ENCODE measurements at regions not wholly inside any gene's neighbourhood (a gene's known extent, or its start where the extent isn't known, plus 50 kb on each side); places are given as distances from the start of the nearest gene placed in this dataset.

DNA sequence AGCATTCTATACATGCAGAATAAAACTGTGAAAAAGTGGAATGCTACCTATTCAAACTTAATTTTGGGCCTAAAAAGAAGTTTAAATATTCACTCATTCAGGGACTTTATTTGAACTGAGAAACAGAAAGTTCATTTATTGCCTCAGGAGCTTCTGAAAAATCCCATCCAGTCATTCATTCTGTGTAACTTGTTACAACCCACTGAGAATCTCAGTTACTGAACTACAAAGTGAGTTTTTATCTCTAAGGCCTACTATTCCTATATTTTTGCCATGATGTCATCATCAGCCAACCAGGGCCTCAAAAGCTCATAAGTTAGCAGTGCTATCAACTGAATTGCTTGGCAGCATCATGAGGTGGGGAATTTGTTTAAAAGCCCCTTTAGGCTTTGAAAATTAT, 98.0 kb upstream of the BOC start:
- no peaks in the 10 kb centered on the region for H3K27me3 ChIP-seq (ENCODE audit: control insufficient read depth, insufficient read depth, low read length)
- H3K9me3 ChIP-seq (ENCODE audit: control insufficient read depth, insufficient read depth, low read length) = no peaks in the 10 kb centered on the region
- intact Hi-C loops (cut with micrococcal nuclease) = no loop called here
- TF ChIP-seq, protein P1, sequence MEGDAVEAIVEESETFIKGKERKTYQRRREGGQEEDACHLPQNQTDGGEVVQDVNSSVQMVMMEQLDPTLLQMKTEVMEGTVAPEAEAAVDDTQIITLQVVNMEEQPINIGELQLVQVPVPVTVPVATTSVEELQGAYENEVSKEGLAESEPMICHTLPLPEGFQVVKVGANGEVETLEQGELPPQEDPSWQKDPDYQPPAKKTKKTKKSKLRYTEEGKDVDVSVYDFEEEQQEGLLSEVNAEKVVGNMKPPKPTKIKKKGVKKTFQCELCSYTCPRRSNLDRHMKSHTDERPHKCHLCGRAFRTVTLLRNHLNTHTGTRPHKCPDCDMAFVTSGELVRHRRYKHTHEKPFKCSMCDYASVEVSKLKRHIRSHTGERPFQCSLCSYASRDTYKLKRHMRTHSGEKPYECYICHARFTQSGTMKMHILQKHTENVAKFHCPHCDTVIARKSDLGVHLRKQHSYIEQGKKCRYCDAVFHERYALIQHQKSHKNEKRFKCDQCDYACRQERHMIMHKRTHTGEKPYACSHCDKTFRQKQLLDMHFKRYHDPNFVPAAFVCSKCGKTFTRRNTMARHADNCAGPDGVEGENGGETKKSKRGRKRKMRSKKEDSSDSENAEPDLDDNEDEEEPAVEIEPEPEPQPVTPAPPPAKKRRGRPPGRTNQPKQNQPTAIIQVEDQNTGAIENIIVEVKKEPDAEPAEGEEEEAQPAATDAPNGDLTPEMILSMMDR (IDR thresholded peaks at IDR 0.05) = no peak
- H3K27me3 Mint-ChIP-seq (ENCODE audit: low read depth in 2 of 2) = no peaks in the 10 kb centered on the region
- no peaks in the 10 kb centered on the region for H3K36me3 Mint-ChIP-seq
- ATAC-seq = no peak
- no peak overlapping the region for H3K27ac ChIP-seq (ENCODE audit: low read length)
- no peak for DNase-seq
- H3K9me3 Mint-ChIP-seq = no peaks in the 10 kb centered on the region
- no peaks in the 10 kb centered on the region for H3K4me1 ChIP-seq (ENCODE audit: control insufficient read depth, insufficient read depth, low read length)
- no peaks in the 10 kb centered on the region for H3K36me3 ChIP-seq (ENCODE audit: control insufficient read depth, insufficient read depth, low read length)
- H3K4me1 Mint-ChIP-seq = peaks cover 10 to 11% of the 10 kb centered on the region in 2 donors
- H3K27ac Mint-ChIP-seq = no peak overlapping the region
- no peak overlapping the region for H3K4me3 Mint-ChIP-seq
- no peak overlapping the region for H3K4me3 ChIP-seq (ENCODE audit: low read length)

DNA sequence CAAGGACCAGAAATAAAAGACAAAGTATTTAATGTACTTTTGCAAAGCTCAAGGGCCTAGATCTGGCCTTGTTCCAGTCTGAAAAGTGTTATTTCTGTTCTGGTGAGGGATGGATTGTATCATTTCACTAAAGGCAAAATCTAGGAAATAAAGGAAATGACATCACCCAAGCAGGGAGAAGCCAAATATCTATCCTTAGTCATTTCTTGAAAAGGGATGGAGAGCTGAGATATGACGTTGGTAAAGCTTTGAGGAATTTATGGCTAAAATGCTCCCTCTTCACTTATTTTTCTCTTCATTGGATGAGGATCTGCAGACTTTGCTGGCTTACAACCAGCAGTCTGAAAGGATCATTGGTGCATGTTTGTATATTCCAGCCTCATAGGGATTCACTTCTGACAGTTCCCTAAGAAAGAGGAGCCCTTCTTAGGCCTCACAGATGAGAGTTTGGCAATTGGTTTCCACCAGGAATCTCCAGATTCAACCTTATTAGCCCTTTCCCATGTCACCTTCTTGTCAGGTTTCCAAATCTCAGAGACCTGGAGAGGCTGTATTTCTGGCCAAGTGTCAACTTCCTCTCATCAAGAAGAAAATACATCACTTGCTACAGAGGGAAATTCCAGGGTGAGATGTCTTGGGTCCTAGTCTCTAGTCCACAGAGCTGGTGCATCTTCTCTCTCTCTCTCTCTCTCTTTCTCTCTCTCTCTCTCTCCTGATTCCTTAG, 93.7 kb upstream of the BOC start:
- Histone ChIP-seq H3K27me3 (ENCODE audit: control insufficient read depth, insufficient read depth, low read length) (no peaks in the 10 kb centered on the region), H3K9me3 (ENCODE audit: control insufficient read depth, insufficient read depth, low read length) (no peaks in the 10 kb centered on the region), H3K4me1 (ENCODE audit: control insufficient read depth, insufficient read depth, low read length) (no peaks in the 10 kb centered on the region), H3K4me3 (ENCODE audit: low read length) (no peak overlapping the region), H3K27ac (ENCODE audit: low read length) (no peak overlapping the region), H3K36me3 (ENCODE audit: control insufficient read depth, insufficient read depth, low read length) (no peaks in the 10 kb centered on the region)
- no peaks in the 10 kb centered on the region for H3K27me3 Mint-ChIP-seq (ENCODE audit: low read depth in 2 of 2)
- no peaks in the 10 kb centered on the region for H3K36me3 Mint-ChIP-seq
- WGBS (ENCODE audit: insufficient coverage) = no CpG with 5 or more reads among the region's 1 CpG
- no peaks in the 10 kb centered on the region for H3K4me1 Mint-ChIP-seq
- ATAC-seq (no peak), DNase-seq (no peak)
- TF ChIP-seq, protein P1 (IDR thresholded peaks at IDR 0.05) = no peak
- H3K4me3 Mint-ChIP-seq = no peak overlapping the region
- H3K27ac Mint-ChIP-seq = no peak overlapping the region
- intact Hi-C loops (cut with micrococcal nuclease) = no loop called here
- no peaks in the 10 kb centered on the region for H3K9me3 Mint-ChIP-seq

DNA sequence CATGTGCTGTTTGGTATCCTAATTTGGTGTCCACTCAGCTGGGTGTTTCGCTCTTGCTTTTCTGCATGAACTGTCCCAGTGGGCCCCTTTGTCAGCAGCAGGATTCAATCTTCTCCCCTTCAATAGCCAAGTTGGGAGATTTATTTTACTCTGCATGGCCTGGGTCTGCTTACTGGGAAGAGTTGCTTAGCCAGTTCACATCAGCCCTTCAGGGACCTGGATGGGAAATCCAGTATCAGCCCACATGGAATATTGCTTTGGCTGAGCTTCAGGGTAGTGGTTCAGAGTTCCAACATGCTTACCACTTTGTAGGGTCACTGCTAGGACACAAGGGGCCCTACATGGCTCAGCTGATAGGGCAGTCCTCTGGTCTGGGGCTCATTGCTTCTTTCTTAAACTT, 93.0 kb upstream of the BOC start:
- WGBS (ENCODE audit: insufficient coverage) = 100% methylated on average over 1 of the region's 1 CpG
- ATAC-seq (no peak), DNase-seq (no peak)
- H3K4me1 ChIP-seq (ENCODE audit: control insufficient read depth, insufficient read depth, low read length) = no peaks in the 10 kb centered on the region
- Mint-ChIP-seq H3K27ac (no peak overlapping the region), H3K27me3 (ENCODE audit: low read depth in 2 of 2) (no peaks in the 10 kb centered on the region), H3K9me3 (no peaks in the 10 kb centered on the region), H3K36me3 (no peaks in the 10 kb centered on the region), H3K4me1 (no peaks in the 10 kb centered on the region), H3K4me3 (no peak overlapping the region)
- intact Hi-C loops (cut with micrococcal nuclease) = no loop called here
- no peak overlapping the region for H3K4me3 ChIP-seq (ENCODE audit: low read length)
- H3K9me3 ChIP-seq (ENCODE audit: control insufficient read depth, insufficient read depth, low read length) = no peaks in the 10 kb centered on the region
- no peak overlapping the region for H3K27ac ChIP-seq (ENCODE audit: low read length)
- H3K36me3 ChIP-seq (ENCODE audit: control insufficient read depth, insufficient read depth, low read length) = no peaks in the 10 kb centered on the region
- TF ChIP-seq, protein P1 (IDR thresholded peaks at IDR 0.05) = no peak
- H3K27me3 ChIP-seq (ENCODE audit: control insufficient read depth, insufficient read depth, low read length) = no peaks in the 10 kb centered on the region

DNA sequence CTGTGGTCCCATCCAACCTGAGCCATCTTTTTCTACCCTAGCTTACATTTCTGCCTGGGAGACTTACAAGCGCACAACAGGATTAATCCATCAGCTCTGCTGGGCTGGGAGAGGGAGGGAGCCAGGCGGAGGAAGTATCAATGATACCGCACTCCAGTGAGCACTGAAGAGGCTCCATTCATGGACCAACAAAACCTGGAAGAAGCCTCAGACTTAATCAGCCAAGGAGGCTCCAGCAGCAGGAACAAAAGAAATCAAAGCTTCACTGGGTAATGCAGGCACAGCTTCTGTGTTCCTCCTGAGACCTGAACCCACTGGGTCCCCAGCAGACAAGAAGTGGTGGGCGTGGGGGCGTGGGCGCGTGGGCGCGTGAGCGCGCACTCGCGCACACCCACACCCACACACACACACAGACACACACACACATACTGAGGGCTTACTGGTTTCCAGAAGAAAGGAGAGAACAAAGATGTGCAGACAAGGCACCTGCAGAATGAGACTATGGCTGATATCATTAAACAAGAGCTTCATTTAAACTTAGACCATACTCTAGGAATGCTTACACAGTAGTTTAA, 87.0 kb upstream of the BOC start:
- intact Hi-C loops (cut with micrococcal nuclease) = no loop called here
- ATAC-seq = no peak
- no peaks in the 10 kb centered on the region for H3K36me3 ChIP-seq (ENCODE audit: control insufficient read depth, insufficient read depth, low read length)
- H3K36me3 Mint-ChIP-seq = no peaks in the 10 kb centered on the region
- no peak overlapping the region for H3K4me3 ChIP-seq (ENCODE audit: low read length)
- no peak for DNase-seq
- H3K27ac Mint-ChIP-seq = no peak overlapping the region
- H3K27me3 Mint-ChIP-seq (ENCODE audit: low read depth in 2 of 2) = no peaks in the 10 kb centered on the region
- H3K4me1 Mint-ChIP-seq = no peaks in the 10 kb centered on the region
- no peaks in the 10 kb centered on the region for H3K9me3 ChIP-seq (ENCODE audit: control insufficient read depth, insufficient read depth, low read length)
- H3K4me3 Mint-ChIP-seq = no peak overlapping the region
- TF ChIP-seq, protein P1 (IDR thresholded peaks at IDR 0.05) = no peak
- no peaks in the 10 kb centered on the region for H3K9me3 Mint-ChIP-seq
- no peaks in the 10 kb centered on the region for H3K27me3 ChIP-seq (ENCODE audit: control insufficient read depth, insufficient read depth, low read length)
- no peak overlapping the region for H3K27ac ChIP-seq (ENCODE audit: low read length)
- no peaks in the 10 kb centered on the region for H3K4me1 ChIP-seq (ENCODE audit: control insufficient read depth, insufficient read depth, low read length)
- WGBS (ENCODE audit: insufficient coverage) = 99% methylated on average over 12 of the region's 13 CpGs
